Endothelial cell (in vitro differentiated cells): ENCODE measurements at regions not wholly inside any gene's neighbourhood (a gene's known extent, or its start where the extent isn't known, plus 50 kb on each side); places are given as distances from the start of the nearest gene placed in this dataset.

Experiments used
- DNase-seq: peaks from one replicate; pipeline ENCODE4 v3.0.0; 2021; ENCODE audit warnings: low spot score
- H3K27ac Mint-ChIP-seq: one replicate; pipeline ENCODE4 v1.8.0; 2021; ENCODE audit warnings: mixed read lengths, inconsistent platforms; ENCODE audit not compliant: unreplicated experiment
- H3K27me3 Mint-ChIP-seq: one replicate; pipeline ENCODE4 v1.8.0; 2021; ENCODE audit warnings: mild to moderate bottlenecking, moderate library complexity, mixed read lengths, inconsistent platforms; ENCODE audit not compliant: unreplicated experiment
- H3K36me3 Mint-ChIP-seq: one replicate; pipeline ENCODE4 v1.8.0; 2021; ENCODE audit warnings: mild to moderate bottlenecking, low read depth, mixed read lengths, inconsistent platforms; ENCODE audit not compliant: unreplicated experiment
- H3K4me1 Mint-ChIP-seq: one replicate; pipeline ENCODE4 v1.8.0; 2021; ENCODE audit warnings: mild to moderate bottlenecking, mixed read lengths, inconsistent platforms; ENCODE audit not compliant: unreplicated experiment
- H3K4me3 Mint-ChIP-seq: one replicate; pipeline ENCODE4 v1.8.0; 2021; ENCODE audit warnings: mild to moderate bottlenecking, mixed read lengths, inconsistent platforms; ENCODE audit not compliant: unreplicated experiment
- H3K9me3 Mint-ChIP-seq: one replicate; pipeline ENCODE4 v1.8.0; 2021; ENCODE audit warnings: mixed read lengths, inconsistent platforms; ENCODE audit not compliant: unreplicated experiment
- TF ChIP-seq, protein P1 (sequence below): fragments of 200-600 bp; sonication (generic); IDR thresholded peaks from one replicate; pipeline ENCODE4 v1.5.0; 2021; ENCODE audit warnings: antibody characterized with exemption; ENCODE audit not compliant: unreplicated experiment

DNA sequence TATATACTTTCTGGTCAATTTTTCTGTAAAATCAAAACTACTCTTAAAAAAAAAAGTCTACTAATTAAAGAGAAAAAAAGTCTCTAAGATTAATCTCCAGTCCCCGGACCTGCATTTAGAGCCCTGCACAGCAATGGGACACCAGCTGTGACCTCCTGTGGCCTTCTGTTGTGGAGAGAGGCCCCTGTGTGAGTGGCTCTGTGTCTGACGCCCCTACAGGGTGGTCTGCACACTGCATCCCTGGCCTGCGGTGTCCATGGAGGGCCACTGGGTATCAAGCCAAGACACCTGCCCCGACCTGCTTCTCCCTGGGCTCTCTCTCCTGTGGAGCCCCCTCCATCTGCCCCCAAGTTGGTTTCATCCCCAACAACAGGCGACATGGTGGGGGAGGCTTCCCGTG lies 248.0 kb upstream of the DIO3 start:
- peaks cover 24% of the 10 kb centered on the region for H3K36me3 Mint-ChIP-seq
- TF ChIP-seq, protein P1, sequence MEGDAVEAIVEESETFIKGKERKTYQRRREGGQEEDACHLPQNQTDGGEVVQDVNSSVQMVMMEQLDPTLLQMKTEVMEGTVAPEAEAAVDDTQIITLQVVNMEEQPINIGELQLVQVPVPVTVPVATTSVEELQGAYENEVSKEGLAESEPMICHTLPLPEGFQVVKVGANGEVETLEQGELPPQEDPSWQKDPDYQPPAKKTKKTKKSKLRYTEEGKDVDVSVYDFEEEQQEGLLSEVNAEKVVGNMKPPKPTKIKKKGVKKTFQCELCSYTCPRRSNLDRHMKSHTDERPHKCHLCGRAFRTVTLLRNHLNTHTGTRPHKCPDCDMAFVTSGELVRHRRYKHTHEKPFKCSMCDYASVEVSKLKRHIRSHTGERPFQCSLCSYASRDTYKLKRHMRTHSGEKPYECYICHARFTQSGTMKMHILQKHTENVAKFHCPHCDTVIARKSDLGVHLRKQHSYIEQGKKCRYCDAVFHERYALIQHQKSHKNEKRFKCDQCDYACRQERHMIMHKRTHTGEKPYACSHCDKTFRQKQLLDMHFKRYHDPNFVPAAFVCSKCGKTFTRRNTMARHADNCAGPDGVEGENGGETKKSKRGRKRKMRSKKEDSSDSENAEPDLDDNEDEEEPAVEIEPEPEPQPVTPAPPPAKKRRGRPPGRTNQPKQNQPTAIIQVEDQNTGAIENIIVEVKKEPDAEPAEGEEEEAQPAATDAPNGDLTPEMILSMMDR, result no peak
- H3K27me3 Mint-ChIP-seq, result peaks cover 2% of the 10 kb centered on the region
- no peak for DNase-seq
- H3K27ac Mint-ChIP-seq, result no peak overlapping the region
- H3K9me3 Mint-ChIP-seq, result peaks cover 10% of the 10 kb centered on the region
- no peaks in the 10 kb centered on the region for H3K4me1 Mint-ChIP-seq
- no peak overlapping the region for H3K4me3 Mint-ChIP-seq

DNA sequence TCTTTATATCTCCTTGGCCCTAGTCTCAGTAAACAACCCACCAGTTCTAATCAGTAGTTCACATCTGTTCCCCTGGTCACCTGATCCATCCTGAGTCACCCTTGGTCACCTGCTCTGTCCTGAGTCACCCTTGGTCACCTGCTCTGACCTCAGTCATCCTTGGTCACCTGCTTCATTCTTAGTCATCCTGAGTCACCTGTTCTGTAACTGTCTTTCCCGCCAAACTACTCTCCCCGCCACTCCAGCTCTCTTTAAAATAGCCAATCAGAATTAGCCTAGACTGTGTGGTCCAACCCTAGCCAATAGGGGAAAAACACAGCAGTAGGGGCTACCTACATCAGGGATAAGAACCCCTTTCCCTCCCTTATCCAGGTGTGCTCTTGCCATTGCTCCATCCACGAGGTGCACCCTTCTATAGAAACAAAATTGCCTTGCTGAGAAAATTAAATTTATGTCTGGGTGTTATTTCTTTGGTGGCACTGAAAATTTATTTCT lies 245.4 kb upstream of the DIO3 start:
- Mint-ChIP-seq H3K4me3 (no peak overlapping the region), H3K36me3 (peaks cover 18% of the 10 kb centered on the region), H3K4me1 (no peaks in the 10 kb centered on the region), H3K9me3 (peaks cover 10% of the 10 kb centered on the region), H3K27me3 (peaks cover 2% of the 10 kb centered on the region), H3K27ac (no peak overlapping the region)
- TF ChIP-seq, protein P1, result no peak
- no peak for DNase-seq

DNA sequence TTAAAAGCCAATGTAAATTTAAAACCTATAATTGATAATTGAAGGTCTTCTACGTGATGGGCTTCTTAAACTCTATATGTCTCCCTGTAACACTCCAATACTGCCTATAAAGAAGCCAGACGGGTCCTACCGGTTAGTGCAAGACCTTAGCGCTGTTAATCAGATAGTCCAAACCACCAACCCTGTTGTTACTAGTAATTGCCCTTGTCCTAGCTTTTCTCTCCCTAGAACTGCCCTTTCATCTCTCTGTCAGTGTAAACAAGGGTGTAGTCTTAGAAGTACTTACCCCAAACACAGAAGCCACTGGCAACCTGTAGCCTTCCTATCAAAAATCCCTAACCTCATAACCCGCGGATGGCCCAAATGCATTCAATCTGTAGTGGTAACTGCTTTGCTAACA lies 243.0 kb upstream of the DIO3 start:
- TF ChIP-seq, protein P1, result no peak
- Mint-ChIP-seq H3K36me3 (peaks cover 16% of the 10 kb centered on the region), H3K4me3 (no peak overlapping the region), H3K4me1 (no peaks in the 10 kb centered on the region), H3K27ac (no peak overlapping the region), H3K9me3 (peaks cover 11% of the 10 kb centered on the region), H3K27me3 (peaks cover 2% of the 10 kb centered on the region)
- DNase-seq, result no peak

DNA sequence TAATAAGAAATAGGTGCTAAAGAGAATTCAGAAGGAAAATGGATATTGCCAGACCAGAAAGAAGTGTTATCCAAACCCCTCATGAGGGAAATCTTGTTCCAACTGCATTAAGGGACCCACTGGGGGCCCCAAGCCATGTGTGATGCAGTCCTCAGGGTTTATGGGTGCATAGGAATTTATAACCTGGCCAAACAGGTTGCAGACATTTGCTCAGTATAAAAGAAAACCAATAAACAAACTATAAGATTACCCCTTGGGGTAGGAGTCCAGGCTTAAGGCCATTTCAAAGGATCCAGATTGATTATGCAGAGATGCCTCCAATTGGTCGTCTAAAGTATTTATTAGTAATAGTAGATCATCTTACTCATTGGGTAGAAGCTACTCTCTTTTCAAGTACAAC lies 240.9 kb upstream of the DIO3 start:
- Mint-ChIP-seq H3K27ac (no peak overlapping the region), H3K4me1 (no peaks in the 10 kb centered on the region), H3K4me3 (no peak overlapping the region), H3K9me3 (peaks cover 19% of the 10 kb centered on the region), H3K27me3 (peaks cover 2% of the 10 kb centered on the region), H3K36me3 (peaks cover 22% of the 10 kb centered on the region)
- TF ChIP-seq, protein P1, result no peak
- no peak for DNase-seq

DNA sequence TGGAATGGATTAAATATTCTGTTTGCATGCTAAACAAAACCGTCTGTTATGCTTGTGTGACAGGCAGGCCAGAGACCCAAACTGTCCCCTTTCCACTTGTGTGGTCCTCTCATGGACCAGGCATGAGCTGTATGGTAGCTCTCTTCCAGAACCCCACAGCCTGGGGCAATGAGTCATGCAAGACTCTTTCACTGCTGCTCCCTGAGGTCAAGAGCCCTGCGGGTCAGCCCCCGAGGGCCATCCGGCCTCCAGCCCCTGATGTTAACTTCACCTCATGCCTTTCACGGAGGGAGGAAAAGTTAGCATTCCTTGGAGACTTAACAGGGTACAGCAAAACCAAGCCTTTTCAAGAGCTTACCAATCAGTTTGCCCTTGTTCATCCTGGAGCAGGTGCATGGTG lies 239.1 kb upstream of the DIO3 start:
- Mint-ChIP-seq H3K4me1 (no peaks in the 10 kb centered on the region), H3K27ac (no peak overlapping the region), H3K36me3 (peaks cover 8% of the 10 kb centered on the region), H3K4me3 (no peak overlapping the region), H3K9me3 (peaks cover 12% of the 10 kb centered on the region), H3K27me3 (no peaks in the 10 kb centered on the region)
- DNase-seq, result no peak
- TF ChIP-seq, protein P1, result no peak
